Umbilical cord (tissue), 1 donor: ENCODE measurements at regions not wholly inside any gene's neighbourhood (a gene's known extent, or its start where the extent isn't known, plus 50 kb on each side); places are given as distances from the start of the nearest gene placed in this dataset.
"Not testable (repeated sequence)": the region's sequence is repeated elsewhere in the genome, so short reads cannot be mapped to it uniquely, and the experiment has no call there.

ENCODE experiments used
- DNase-seq: peaks from one replicate; pipeline ENCODE4 v3.0.0-alpha.2; 2015; ENCODE audit warnings: low spot score

DNA sequence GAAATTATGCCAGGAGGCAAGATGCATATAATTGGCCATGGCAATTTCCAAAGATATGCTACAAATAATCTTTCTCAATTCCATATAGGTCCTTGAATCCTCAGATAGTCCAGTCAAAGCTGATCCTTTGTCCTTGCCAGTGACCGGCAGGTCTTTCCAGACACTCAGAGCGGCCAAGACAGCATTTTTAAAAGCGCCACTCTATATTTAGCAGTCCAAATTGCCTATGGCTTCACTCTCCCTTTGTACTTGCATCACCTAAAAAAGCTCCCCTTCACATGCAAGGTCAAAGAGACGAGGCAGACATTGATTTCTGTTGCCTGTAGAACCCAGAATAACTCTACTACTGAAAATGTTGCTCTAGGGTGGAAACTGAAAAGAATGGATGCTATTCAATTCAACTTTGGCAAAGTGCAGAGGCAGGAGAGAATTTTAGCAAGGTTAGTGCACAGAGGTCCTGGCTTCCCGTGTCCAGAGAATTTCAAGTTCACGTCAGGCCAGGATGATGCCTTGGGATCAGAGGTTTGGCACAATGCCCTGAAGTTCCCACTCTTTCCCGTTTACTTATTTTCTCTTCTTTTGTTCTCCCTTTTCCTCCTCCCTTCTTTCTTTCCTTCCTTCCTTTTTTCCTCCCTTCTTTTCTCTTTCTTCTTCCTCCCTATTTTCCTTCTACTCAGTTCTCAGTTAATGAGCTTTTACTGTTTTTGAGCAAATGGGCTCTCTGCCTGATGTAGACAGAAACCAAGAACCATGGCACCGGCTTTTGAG lies 108.5 kb downstream of the KCNK1 start:
- DNase-seq = no peak

DNA sequence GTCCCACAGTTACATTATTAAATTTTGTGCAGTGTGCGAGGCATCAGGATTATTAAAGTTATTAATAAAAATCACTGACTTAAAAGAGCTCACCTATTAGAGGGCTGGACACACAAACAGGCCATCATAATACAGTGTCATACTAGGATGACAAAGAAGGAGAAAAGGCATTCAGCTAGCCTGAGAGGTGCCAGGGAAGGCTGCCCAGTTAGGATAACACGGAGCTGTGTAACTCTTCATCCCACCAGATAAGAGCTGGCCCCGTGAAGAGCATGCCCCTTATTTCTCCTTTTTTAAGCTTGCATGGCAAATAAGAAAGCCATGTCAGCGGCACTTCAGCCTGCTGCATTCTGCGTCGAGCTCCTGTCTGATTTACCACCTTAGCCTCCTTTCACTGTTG lies 109.5 kb downstream of the KCNK1 start:
- no peak for DNase-seq

DNA sequence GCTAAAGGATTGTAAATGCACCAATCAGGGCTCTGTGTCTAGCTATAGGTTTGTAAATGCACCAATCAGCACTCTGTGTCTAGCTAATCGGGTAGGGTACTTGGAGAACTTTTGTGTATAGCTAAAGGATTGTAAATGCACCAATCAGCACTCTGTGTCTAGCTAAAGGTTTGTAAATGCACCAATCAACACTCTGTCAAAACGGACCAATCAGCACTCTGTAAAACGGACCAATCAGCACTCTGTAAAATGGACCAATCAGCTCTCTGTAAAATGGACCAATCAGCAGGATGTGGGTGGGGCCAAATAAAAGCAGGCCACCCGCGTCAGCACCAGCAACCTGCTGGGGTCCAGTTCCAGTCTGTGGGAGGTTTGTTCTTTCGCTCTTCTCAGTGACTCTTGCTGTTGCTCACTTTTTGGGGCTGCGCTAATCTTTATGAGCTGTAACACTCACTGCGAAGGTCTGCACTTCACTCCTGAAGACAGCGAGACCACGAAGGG lies 110.3 kb downstream of the KCNK1 start:
- not testable (repeated sequence) for DNase-seq

DNA sequence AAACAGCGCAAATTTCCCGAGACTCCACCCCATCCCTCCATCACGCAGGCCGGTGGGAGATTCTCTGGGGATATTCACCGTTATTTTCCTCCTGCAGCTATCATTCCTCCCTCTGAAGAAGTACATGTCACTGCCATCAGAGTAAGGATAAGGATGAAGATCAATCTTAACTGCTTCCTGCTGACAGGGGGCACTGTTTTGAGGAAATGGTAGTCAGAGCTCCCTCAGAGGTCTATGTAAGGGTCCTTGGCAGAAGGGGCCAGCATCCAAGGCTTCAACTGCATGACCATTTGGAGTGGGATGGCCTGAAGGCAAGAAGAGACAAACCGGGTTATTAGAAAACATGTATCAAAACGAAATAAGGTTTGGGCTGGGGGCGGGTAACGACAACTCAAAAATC lies 111.5 kb downstream of the KCNK1 start:
- DNase-seq = no peak

DNA sequence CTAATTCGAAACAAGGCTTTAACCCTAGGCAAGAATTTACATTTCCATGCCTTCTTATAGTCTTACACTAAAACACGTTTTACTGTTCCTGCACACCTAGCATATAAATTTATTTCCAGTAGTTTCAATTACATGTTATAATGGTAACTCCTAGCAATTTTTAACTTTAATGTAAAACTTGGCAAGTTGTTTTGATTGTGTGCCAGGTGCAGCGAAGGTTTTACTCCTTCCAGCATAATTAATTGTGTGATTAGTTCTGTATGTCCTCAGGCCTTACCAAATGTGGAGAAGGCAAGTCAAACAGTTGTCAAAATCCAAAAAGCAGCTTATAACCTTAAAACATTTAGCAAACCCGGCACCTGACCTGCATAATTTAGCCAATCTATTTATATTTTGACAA lies 114.8 kb downstream of the KCNK1 start:
- DNase-seq = no peak

DNA sequence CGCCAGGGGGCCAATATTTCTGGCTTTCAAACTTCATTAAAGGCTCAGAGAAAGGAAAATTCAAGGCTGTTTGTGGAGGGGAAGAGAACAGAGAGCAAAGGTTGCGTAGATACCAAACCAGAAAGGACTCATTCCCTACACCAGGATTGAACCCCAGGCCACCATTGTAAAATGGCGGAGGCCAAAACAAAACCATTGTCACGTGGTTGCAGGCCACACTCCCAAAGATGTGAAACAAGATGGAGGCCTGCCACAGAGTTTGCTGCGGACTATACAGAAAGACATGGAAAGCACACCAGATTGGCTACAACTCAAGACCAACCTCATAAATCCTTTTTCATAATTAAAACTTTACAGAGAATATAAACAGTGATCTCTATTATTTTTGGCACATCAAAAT lies 116.5 kb downstream of the KCNK1 start:
- no peak for DNase-seq

- DNase-seq = no peak
Measured at GRCh38 chr1:233730809-233731208, 116.9 kb downstream of the KCNK1 start.

DNA sequence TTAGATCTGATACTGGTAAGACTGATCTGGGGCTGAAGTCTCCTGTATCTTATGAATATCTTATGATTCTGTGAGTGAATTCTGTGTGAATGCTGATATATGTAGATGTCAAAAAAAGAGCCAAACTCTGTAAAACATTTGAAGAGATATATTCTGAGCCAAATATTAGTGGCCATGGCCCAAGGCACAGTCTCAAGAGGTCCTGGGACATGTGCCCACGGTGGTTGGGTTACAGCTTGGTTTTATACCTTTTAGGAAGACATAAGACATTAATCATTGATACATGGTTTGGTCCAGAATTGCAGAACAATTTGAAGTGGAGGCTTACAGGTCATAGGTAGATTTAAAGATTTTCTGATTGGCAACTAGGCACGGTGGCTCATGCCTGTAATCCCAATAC lies 118.3 kb downstream of the KCNK1 start:
- DNase-seq = no peak

- no peak for DNase-seq
Measured at GRCh38 chr1:233734456-233734855, 120.5 kb downstream of the KCNK1 start.

- no peak for DNase-seq
Measured at GRCh38 chr1:233735331-233735730, 121.4 kb downstream of the KCNK1 start.

DNA sequence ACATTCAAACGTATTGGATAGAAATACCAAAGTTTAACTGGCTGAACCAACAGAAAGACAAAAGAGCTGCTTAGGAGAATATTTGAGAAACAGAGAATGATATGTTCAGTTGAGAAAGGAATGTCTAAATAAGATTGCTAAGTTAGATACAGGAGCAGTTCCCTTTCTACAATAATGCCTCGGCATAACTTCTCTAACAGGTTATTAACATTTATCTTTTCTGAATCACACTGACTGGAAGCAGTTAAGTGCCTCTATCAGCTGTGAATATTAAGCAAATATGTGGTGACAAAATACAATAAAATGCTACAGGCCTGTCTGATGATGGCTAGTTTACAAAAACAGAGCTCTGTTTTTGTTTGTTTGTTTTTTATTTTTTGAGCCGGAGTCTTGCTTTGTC lies 121.9 kb downstream of the KCNK1 start:
- DNase-seq = no peak

DNA sequence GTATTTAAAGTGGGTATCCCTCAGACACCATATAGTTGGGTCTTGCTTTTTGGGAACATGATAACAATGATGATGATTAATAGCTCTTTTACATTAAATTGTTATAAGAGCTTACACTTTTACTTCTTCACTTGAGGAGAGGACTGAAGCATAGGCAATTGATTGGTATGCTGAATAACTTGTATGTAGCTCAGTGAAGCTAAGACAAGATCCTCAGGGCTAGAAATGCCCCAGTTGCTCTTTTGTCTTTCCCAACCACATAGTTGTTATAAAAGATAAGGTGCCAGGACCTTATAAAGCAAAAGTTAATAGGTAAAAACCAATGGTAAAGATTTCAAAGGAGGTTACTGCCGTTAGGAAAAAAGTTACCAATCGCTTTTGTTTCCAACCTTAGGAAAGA lies 123.4 kb downstream of the KCNK1 start:
- DNase-seq = no peak

GRCh38 chr1:233738396-233738795 lies 124.5 kb downstream of the KCNK1 start:
- DNase-seq = no peak

- DNase-seq = no peak
Measured at GRCh38 chr1:233738850-233739249, 124.9 kb downstream of the KCNK1 start.

DNA sequence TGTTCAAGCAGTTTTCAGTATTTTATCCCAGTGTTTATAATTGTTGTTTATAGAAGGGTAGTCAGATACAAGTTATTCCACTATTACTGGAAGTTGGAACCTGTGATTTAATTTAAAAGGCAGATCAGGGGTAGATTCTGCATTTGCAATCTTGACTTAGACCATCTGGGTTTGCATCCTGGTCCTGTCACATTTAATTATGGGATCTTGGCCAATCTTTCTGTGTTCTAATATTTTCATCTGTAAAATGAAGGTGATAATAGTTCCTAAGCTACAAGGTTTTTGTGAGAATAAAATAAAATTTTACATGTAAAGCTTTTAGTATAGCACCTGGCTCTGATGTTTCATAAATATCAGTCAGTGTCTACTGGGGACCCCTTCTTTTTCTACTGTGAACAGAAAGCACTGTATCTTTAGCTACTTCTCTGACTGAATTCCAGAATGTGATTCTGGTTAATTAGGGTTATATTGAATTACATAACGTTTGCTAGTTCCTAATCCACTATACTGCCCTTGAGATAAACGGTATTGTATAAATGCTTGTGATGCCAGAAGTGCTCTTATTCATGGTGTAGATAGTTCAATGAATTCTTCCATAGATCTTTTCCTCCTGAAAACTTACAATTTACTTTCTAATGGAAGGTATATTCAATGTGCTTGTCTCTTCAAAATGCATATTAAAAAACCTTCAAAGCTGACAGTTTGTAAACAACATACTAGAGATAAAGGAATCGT lies 131.0 kb downstream of the KCNK1 start:
- no peak for DNase-seq

DNA sequence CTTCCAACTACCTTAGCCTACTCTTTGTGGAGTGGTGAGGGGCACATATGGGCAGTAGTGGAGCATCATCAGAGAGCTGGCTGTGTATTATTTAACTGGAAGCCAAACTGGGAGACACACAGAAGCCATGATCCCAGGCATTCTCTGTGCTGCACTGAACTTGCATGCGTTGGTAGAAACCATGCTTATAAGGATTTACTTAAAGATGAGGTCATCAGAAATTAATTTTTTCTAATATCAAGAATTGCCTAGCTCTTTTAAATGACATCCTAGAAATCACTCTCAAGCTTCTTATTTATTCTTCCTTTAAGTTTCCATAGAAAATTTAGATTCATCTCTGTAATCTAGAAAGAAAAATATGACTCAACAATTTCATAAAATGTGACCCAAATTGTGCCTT lies 136.2 kb downstream of the KCNK1 start:
- no peak for DNase-seq

- no peak for DNase-seq
Measured at GRCh38 chr1:233759665-233760064, 144.8 kb upstream of the SLC35F3 start.

- DNase-seq = not testable (repeated sequence)
Measured at GRCh38 chr1:233764304-233764703, 140.2 kb upstream of the SLC35F3 start.

- no peak for DNase-seq
Measured at GRCh38 chr1:233777566-233777965, 126.9 kb upstream of the SLC35F3 start.

DNA sequence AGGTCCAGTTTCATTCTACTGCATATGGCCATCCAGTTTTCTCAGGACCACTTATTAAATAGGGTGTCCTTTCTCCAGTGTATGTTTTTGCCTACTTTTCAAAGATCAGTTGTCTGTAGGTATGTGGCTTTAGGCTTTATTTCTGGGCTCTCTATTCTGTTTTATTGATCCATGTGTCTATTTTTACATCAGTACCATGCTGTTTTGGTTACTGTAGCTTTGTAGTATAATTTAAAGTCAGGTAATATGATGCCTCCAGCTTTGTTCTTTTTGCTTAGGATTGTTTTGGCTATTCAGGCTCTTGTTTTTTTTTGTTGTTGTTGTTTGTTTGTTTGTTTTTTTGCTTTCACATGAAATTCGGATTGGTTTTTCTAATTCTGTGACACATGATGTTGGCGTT lies 124.4 kb upstream of the SLC35F3 start:
- no peak for DNase-seq

- no peak for DNase-seq
Measured at GRCh38 chr1:233782937-233783586, 121.4 kb upstream of the SLC35F3 start.

- no peak for DNase-seq
Measured at GRCh38 chr1:233787599-233787998, 116.9 kb upstream of the SLC35F3 start.

- no peak for DNase-seq
Measured at GRCh38 chr1:233788687-233789086, 115.8 kb upstream of the SLC35F3 start.
